ENCODE measurements at regions not wholly inside any gene's neighbourhood (a gene's known extent, or its start where the extent isn't known, plus 50 kb on each side); places are given as distances from the start of the nearest gene placed in this dataset.

DNA sequence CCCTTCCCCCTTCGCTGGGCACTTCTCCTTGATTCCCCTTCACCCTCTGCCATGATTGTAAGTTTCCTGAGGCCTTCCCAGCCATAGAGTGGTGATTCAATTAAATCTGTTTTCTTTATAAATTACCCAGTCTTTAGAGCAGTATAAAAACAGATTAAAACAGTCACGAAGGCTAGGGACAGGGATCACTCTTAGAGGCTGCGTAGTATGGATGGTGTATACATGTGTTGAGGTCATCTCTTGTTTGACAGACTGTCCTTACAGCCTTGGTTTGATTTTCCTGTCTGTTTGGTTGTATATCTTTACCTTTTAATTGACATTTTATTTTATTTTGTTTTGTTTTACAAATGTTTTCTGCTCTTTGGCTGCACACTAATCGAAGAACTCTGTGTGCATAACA is 1155.7 kb upstream of the CDH18 start:
- Mint-ChIP-seq H3K27ac (no peak overlapping the region), H3K36me3 (peaks cover 0 to 3% (median 0%) of the 10 kb centered on the region in 3 donors), H3K27me3 (ENCODE audit: low read depth in 3 of 3) (peaks cover 0 to 5% (median 0%) of the 10 kb centered on the region in 3 donors), H3K4me3 (no peak overlapping the region), H3K4me1 (no peaks in the 10 kb centered on the region), H3K9me3 (peaks cover 5 to 41% (median 15%) of the 10 kb centered on the region in 6 donors)
- DNase-seq: no peak

DNA sequence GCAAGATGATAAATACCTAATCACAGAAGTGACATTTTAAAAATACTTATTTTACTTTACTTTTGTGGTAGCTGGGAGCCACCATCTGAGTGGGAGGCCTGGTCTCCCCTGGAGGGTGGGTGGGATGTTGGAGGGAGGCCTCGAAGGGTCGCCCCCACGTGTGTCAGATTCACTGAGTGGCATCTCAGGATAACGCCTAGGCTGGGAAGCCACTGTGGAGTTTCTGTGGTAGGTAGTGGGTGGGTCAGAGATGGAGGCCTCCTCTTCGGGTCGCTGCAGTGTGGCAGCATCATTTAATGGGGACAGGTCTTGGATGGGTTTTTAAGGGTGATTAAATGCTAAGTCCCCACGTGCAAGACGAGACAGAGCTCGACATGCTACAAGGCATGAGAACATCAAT is 1154.8 kb upstream of the CDH18 start:
- Mint-ChIP-seq H3K4me1 (no peaks in the 10 kb centered on the region), H3K4me3 (no peak overlapping the region), H3K9me3 (peaks cover 8 to 35% (median 12%) of the 10 kb centered on the region in 6 donors), H3K36me3 (peaks cover 0 to 3% (median 0%) of the 10 kb centered on the region in 3 donors), H3K27me3 (ENCODE audit: low read depth in 3 of 3) (peaks cover 0 to 3% (median 0%) of the 10 kb centered on the region in 3 donors), H3K27ac (no peak overlapping the region)
- DNase-seq: no peak

DNA sequence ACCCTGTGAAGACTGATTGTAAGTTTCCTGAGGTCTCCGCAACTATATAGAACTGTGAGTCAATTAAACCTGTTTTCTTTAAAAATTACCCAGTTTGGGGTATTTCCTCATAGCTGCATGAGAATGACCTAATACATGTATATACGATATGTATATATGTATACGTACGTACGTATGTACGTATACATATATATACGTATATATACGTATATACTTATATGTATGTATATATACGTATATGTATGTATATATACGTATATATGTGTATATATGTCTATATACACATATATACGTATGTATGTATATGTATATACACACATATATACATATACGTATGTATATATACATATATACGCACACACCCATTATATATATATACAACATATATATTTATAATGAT is 1153.0 kb upstream of the CDH18 start:
- Mint-ChIP-seq H3K9me3 (peaks cover 6 to 42% (median 11%) of the 10 kb centered on the region in 6 donors), H3K4me1 (no peaks in the 10 kb centered on the region), H3K27me3 (ENCODE audit: low read depth in 3 of 3) (peaks cover 0 to 2% (median 0%) of the 10 kb centered on the region in 3 donors), H3K36me3 (peaks cover 0 to 3% (median 0%) of the 10 kb centered on the region in 3 donors), H3K4me3 (no peak overlapping the region), H3K27ac (no peak overlapping the region)
- DNase-seq: no peak

DNA sequence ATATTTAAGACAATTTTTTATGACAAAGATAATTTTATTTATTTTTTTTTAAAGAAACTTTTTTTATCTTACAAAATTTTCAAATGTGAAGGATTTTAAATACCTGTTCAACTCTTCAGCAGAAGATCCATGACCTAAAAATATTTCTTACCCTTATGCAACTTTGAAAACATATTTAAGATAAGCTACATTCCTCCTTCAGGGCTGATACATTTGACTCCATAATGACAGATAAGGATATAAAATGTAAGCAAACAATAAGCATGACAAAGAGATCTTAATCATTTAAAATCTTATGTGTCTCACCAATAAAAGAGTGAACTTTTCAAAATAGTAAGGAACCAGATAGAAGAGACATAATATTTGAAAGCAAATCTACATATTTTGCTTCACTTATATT is 1138.2 kb upstream of the CDH18 start:
- H3K36me3 Mint-ChIP-seq: peaks cover 0 to 3% (median 0%) of the 10 kb centered on the region in 3 donors
- no peak for DNase-seq
- no peak overlapping the region for H3K4me3 Mint-ChIP-seq
- no peak overlapping the region for H3K27ac Mint-ChIP-seq
- H3K27me3 Mint-ChIP-seq (ENCODE audit: low read depth in 3 of 3): no peaks in the 10 kb centered on the region
- no peaks in the 10 kb centered on the region for H3K4me1 Mint-ChIP-seq
- H3K9me3 Mint-ChIP-seq: peaks cover 5 to 40% (median 23%) of the 10 kb centered on the region in 6 donors

- DNase-seq: no peak
- Mint-ChIP-seq H3K4me3 (no peak overlapping the region), H3K9me3 (peaks cover 5 to 41% (median 21%) of the 10 kb centered on the region in 6 donors), H3K27me3 (ENCODE audit: low read depth in 3 of 3) (no peaks in the 10 kb centered on the region), H3K4me1 (no peaks in the 10 kb centered on the region), H3K27ac (no peak overlapping the region), H3K36me3 (peaks cover 0 to 3% (median 0%) of the 10 kb centered on the region in 3 donors)
These were observed 1137.4 kb upstream of the CDH18 start for GRCh38 chr5:21125238-21125983.

DNA sequence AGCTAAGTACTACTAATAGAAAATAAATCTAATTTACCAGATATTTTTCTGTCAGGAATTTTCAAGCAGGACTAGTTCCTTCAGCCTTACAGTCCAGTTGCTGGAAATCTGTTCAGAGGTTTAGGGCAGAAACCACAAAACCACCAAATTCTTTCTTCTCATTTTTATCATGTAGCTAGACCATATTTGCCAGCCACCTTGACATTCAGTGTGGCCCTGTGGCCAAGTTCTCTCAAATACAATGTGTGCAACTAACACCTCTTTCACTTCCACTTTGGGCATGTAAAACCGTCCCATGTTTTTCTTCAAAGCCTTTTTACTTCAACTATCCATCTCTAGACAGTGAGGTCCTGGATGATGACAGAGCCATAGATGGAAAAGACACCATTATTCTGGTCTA is 1133.2 kb upstream of the CDH18 start:
- Mint-ChIP-seq H3K27me3 (ENCODE audit: low read depth in 3 of 3) (no peaks in the 10 kb centered on the region), H3K9me3 (peaks cover 7 to 56% (median 22%) of the 10 kb centered on the region in 6 donors), H3K4me1 (no peaks in the 10 kb centered on the region), H3K4me3 (no peak overlapping the region), H3K36me3 (peaks cover 0 to 5% (median 0%) of the 10 kb centered on the region in 3 donors), H3K27ac (no peak overlapping the region)
- no peak for DNase-seq

- peaks cover 12 to 32% (median 27%) of the 10 kb centered on the region in 6 donors for H3K9me3 Mint-ChIP-seq
- H3K36me3 Mint-ChIP-seq: no peaks in the 10 kb centered on the region
- no peaks in the 10 kb centered on the region for H3K4me1 Mint-ChIP-seq
- no peak for DNase-seq
- no peak overlapping the region for H3K4me3 Mint-ChIP-seq
- H3K27ac Mint-ChIP-seq: no peak overlapping the region
- H3K27me3 Mint-ChIP-seq (ENCODE audit: low read depth in 3 of 3): peaks cover 0 to 2% (median 0%) of the 10 kb centered on the region in 3 donors
These were observed 1109.7 kb upstream of the CDH18 start for GRCh38 chr5:21097661-21098060.

- no peak for DNase-seq
- H3K9me3 Mint-ChIP-seq: peaks cover 16 to 38% (median 27%) of the 10 kb centered on the region in 6 donors
- no peak overlapping the region for H3K4me3 Mint-ChIP-seq
- no peaks in the 10 kb centered on the region for H3K4me1 Mint-ChIP-seq
- H3K27me3 Mint-ChIP-seq (ENCODE audit: low read depth in 3 of 3): peaks cover 0 to 2% (median 0%) of the 10 kb centered on the region in 3 donors
- H3K36me3 Mint-ChIP-seq: no peaks in the 10 kb centered on the region
- H3K27ac Mint-ChIP-seq: no peak overlapping the region
These were observed 1106.6 kb upstream of the CDH18 start for GRCh38 chr5:21094619-21095018.

- DNase-seq: no peak
- Mint-ChIP-seq H3K27ac (no peak overlapping the region), H3K27me3 (ENCODE audit: low read depth in 3 of 3) (peaks cover 0 to 2% (median 0%) of the 10 kb centered on the region in 3 donors), H3K4me1 (no peaks in the 10 kb centered on the region), H3K36me3 (peaks cover 0 to 5% (median 0%) of the 10 kb centered on the region in 3 donors), H3K4me3 (no peak overlapping the region), H3K9me3 (peaks cover 16 to 60% (median 35%) of the 10 kb centered on the region in 6 donors)
These were observed 1099.8 kb upstream of the CDH18 start for GRCh38 chr5:21087766-21088165.

GRCh38 chr5:21085791-21086190 is 1097.8 kb upstream of the CDH18 start:
- Mint-ChIP-seq H3K4me1 (no peaks in the 10 kb centered on the region), H3K27me3 (ENCODE audit: low read depth in 3 of 3) (peaks cover 0 to 2% (median 0%) of the 10 kb centered on the region in 3 donors), H3K27ac (no peak overlapping the region), H3K36me3 (peaks cover 0 to 5% (median 0%) of the 10 kb centered on the region in 3 donors), H3K4me3 (no peak overlapping the region), H3K9me3 (peaks cover 10 to 55% (median 33%) of the 10 kb centered on the region in 6 donors)
- DNase-seq: no peak

GRCh38 chr5:21071986-21072385 is 1084.0 kb upstream of the CDH18 start:
- H3K4me1 Mint-ChIP-seq: no peaks in the 10 kb centered on the region
- DNase-seq: no peak
- H3K36me3 Mint-ChIP-seq: peaks cover 0 to 3% (median 0%) of the 10 kb centered on the region in 3 donors
- H3K4me3 Mint-ChIP-seq: no peak overlapping the region
- peaks cover 8 to 58% (median 21%) of the 10 kb centered on the region in 6 donors for H3K9me3 Mint-ChIP-seq
- peaks cover 0 to 2% (median 0%) of the 10 kb centered on the region in 3 donors for H3K27me3 Mint-ChIP-seq (ENCODE audit: low read depth in 3 of 3)
- no peak overlapping the region for H3K27ac Mint-ChIP-seq

DNA sequence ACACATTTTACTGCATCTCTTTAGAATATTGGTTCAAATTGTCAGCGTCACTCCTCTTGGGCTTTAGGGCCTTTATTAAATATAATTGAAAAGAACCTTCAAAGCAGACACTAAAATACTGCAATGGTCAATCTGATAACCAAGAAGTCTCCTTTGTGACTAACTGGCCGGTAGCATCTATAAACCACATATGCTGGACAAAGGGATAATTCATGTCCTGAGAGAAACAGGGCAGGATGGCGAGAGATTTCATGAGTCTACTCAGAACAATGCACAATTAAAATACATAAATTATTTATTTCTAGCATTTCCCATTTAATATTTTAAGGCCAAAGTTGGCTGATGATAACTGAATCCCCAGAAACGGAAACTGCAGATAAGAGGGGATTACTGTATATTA is 1083.4 kb upstream of the CDH18 start:
- H3K27ac Mint-ChIP-seq: no peak overlapping the region
- peaks cover 0 to 3% (median 0%) of the 10 kb centered on the region in 3 donors for H3K36me3 Mint-ChIP-seq
- H3K4me3 Mint-ChIP-seq: no peak overlapping the region
- peaks cover 0 to 2% (median 0%) of the 10 kb centered on the region in 3 donors for H3K27me3 Mint-ChIP-seq (ENCODE audit: low read depth in 3 of 3)
- H3K9me3 Mint-ChIP-seq: peaks cover 8 to 57% (median 23%) of the 10 kb centered on the region in 6 donors
- no peak for DNase-seq
- H3K4me1 Mint-ChIP-seq: no peaks in the 10 kb centered on the region

- H3K4me1 Mint-ChIP-seq: no peaks in the 10 kb centered on the region
- peaks cover 9 to 59% (median 26%) of the 10 kb centered on the region in 6 donors for H3K9me3 Mint-ChIP-seq
- no peak overlapping the region for H3K4me3 Mint-ChIP-seq
- no peak for DNase-seq
- peaks cover 0 to 5% (median 0%) of the 10 kb centered on the region in 3 donors for H3K36me3 Mint-ChIP-seq
- H3K27me3 Mint-ChIP-seq (ENCODE audit: low read depth in 3 of 3): peaks cover 0 to 2% (median 0%) of the 10 kb centered on the region in 3 donors
- no peak overlapping the region for H3K27ac Mint-ChIP-seq
These were observed 1082.9 kb upstream of the CDH18 start for GRCh38 chr5:21070858-21071257.

DNA sequence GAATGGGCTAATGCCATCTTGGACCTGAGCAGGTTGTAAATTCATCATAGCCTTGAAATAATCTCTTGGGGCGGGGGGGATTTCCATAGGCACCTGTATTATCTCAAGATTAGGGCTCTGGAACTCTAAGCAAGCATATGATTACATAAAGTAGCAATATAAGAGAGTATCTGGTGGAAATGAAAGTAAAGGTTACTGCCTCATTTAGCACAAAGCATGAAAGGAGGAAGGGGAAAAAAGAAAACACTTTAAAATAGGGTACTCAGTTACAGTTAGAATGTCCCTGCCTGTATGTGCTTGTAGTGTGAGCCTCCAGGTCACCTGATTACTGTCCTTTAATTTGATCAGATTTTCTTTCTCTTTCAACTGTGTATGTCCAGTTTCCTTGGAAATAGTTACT is 1079.7 kb upstream of the CDH18 start:
- H3K27me3 Mint-ChIP-seq (ENCODE audit: low read depth in 3 of 3): peaks cover 0 to 4% (median 3%) of the 10 kb centered on the region in 3 donors
- no peak for DNase-seq
- H3K36me3 Mint-ChIP-seq: peaks cover 0 to 7% (median 0%) of the 10 kb centered on the region in 3 donors
- H3K9me3 Mint-ChIP-seq: peaks cover 10 to 71% (median 37%) of the 10 kb centered on the region in 6 donors
- H3K4me1 Mint-ChIP-seq: no peaks in the 10 kb centered on the region
- H3K27ac Mint-ChIP-seq: no peak overlapping the region
- H3K4me3 Mint-ChIP-seq: no peak overlapping the region
